ENCODE measurements at regions not wholly inside any gene's neighbourhood (a gene's known extent, or its start where the extent isn't known, plus 50 kb on each side); places are given as distances from the start of the nearest gene placed in this dataset.

DNA sequence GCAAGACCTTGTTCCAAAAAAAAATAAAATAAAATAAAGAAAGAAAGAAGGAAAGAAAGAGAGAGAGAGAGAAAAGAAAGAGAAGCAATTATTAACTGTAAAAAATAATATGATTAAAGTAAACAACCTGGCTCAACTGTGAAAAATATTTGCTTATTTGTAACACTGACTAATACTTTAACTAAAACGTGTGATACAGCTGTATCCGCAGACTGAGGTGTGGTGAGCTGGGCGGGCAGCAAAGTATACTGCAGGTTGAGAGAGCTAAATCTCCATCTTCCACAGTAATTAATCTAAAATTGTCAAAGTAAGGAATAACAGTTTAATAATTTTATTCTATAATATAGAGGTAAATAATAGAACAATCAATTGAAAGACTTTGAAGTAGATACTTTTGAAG is 145.5 kb upstream of the FAM241A start:
- H3K36me3 ChIP-seq (ENCODE audit: control insufficient read depth in 2 of 2, extremely low read depth in 1 of 2, insufficient read depth in 2 of 2, low read length in 2 of 2): no peaks in the 10 kb centered on the region
- no peak for FAIRE-seq

DNA sequence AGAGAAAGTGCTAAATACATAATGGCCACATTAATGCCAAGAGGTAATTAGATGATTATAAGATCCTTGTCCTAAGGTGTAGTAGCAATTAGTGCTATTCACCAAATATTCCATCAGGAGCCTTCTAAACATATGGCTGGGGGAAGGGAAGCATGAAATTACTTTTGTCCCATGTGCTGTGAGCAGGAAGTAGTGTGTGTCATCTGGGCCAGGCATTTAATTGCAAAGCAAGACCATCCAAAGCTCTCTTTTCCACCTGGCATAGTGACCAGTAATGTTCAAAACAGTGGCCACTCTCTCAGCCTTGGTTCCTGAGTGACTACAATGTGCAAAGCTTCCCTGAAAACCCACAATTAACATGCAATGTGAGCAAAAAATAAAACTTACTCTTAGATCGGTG is 144.2 kb upstream of the FAM241A start:
- no peak for FAIRE-seq
- Histone ChIP-seq H3K9me3 (ENCODE audit: control insufficient read depth, low read depth, low read length) (no peaks in the 10 kb centered on the region), H3K4me2 (ENCODE audit: control insufficient read depth, extremely low read depth, insufficient read depth, low read depth, low read length) (no peak overlapping the region), H3K9ac (ENCODE audit: control insufficient read depth, extremely low read depth, insufficient read depth, low read length) (no peak overlapping the region), H3K9me1 (ENCODE audit: control insufficient read depth, extremely low read depth, insufficient read depth, low read length) (no peaks in the 10 kb centered on the region), H2AFZ (ENCODE audit: control insufficient read depth, low read length) (no peak overlapping the region), H3K27me3 (ENCODE audit: control insufficient read depth, extremely low read depth, insufficient read depth, low read length) (peaks cover 4% of the 10 kb centered on the region), H3K4me1 (ENCODE audit: control insufficient read depth, extremely low read depth, insufficient read depth, low read length) (peaks cover 11% of the 10 kb centered on the region), H4K20me1 (ENCODE audit: control insufficient read depth, extremely low read depth, insufficient read depth, low read length) (no peaks in the 10 kb centered on the region), H3K79me2 (ENCODE audit: control insufficient read depth, insufficient read depth, low read length) (no peaks in the 10 kb centered on the region), H3K4me3 (ENCODE audit: control insufficient read depth in 2 of 3, extremely low read depth in 1 of 3, insufficient read depth in 2 of 3, low read depth in 1 of 3, low read length in 3 of 3) (no peak overlapping the region), H3K36me3 (ENCODE audit: control insufficient read depth in 2 of 2, extremely low read depth in 1 of 2, insufficient read depth in 2 of 2, low read length in 2 of 2) (no peaks in the 10 kb centered on the region), H3K27ac (ENCODE audit: control insufficient read depth, insufficient read depth, low read length) (no peak overlapping the region)
- no peak for DNase-seq (ENCODE audit: low read depth, low spot score)
- TF ChIP-seq, protein P1, sequence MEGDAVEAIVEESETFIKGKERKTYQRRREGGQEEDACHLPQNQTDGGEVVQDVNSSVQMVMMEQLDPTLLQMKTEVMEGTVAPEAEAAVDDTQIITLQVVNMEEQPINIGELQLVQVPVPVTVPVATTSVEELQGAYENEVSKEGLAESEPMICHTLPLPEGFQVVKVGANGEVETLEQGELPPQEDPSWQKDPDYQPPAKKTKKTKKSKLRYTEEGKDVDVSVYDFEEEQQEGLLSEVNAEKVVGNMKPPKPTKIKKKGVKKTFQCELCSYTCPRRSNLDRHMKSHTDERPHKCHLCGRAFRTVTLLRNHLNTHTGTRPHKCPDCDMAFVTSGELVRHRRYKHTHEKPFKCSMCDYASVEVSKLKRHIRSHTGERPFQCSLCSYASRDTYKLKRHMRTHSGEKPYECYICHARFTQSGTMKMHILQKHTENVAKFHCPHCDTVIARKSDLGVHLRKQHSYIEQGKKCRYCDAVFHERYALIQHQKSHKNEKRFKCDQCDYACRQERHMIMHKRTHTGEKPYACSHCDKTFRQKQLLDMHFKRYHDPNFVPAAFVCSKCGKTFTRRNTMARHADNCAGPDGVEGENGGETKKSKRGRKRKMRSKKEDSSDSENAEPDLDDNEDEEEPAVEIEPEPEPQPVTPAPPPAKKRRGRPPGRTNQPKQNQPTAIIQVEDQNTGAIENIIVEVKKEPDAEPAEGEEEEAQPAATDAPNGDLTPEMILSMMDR (optimal IDR thresholded peaks at IDR 0.05 in 1 of 3, IDR thresholded peaks at IDR 0.05 in 1 of 3, conservative IDR thresholded peaks at IDR 0.05 in 1 of 3; ENCODE audit: extremely low read depth in 1 of 3, insufficient read depth in 2 of 3, low read length in 3 of 3): no peak
- no peak for TF ChIP-seq EZH2 (IDR thresholded peaks at IDR 0.05; ENCODE audit: low read length)
- dilution Hi-C loops (cut with MboI; ENCODE audit: extremely low pct_ligation_motif_present, low sequenced_read_pairs): no loop called here

More for the DNA sequence above, 145.5 kb upstream of the FAM241A start:
- Histone ChIP-seq H2AFZ (ENCODE audit: control insufficient read depth, low read length) (no peak overlapping the region), H3K4me2 (ENCODE audit: control insufficient read depth, extremely low read depth, insufficient read depth, low read depth, low read length) (no peak overlapping the region), H3K27me3 (ENCODE audit: control insufficient read depth, extremely low read depth, insufficient read depth, low read length) (peaks cover 9% of the 10 kb centered on the region), H3K27ac (ENCODE audit: control insufficient read depth, insufficient read depth, low read length) (no peak overlapping the region), H4K20me1 (ENCODE audit: control insufficient read depth, extremely low read depth, insufficient read depth, low read length) (no peaks in the 10 kb centered on the region), H3K9me3 (ENCODE audit: control insufficient read depth, low read depth, low read length) (no peaks in the 10 kb centered on the region), H3K4me1 (ENCODE audit: control insufficient read depth, extremely low read depth, insufficient read depth, low read length) (peaks cover 11% of the 10 kb centered on the region), H3K9ac (ENCODE audit: control insufficient read depth, extremely low read depth, insufficient read depth, low read length) (no peak overlapping the region), H3K9me1 (ENCODE audit: control insufficient read depth, extremely low read depth, insufficient read depth, low read length) (no peaks in the 10 kb centered on the region), H3K4me3 (ENCODE audit: control insufficient read depth in 2 of 3, extremely low read depth in 1 of 3, insufficient read depth in 2 of 3, low read depth in 1 of 3, low read length in 3 of 3) (no peak overlapping the region), H3K79me2 (ENCODE audit: control insufficient read depth, insufficient read depth, low read length) (no peaks in the 10 kb centered on the region)
- dilution Hi-C loops (cut with MboI; ENCODE audit: extremely low pct_ligation_motif_present, low sequenced_read_pairs): no loop called here
- no peak for DNase-seq (ENCODE audit: low read depth, low spot score)
- TF ChIP-seq EZH2 (IDR thresholded peaks at IDR 0.05; ENCODE audit: low read length): no peak
- TF ChIP-seq, protein P1 (optimal IDR thresholded peaks at IDR 0.05 in 1 of 3, IDR thresholded peaks at IDR 0.05 in 1 of 3, conservative IDR thresholded peaks at IDR 0.05 in 1 of 3; ENCODE audit: extremely low read depth in 1 of 3, insufficient read depth in 2 of 3, low read length in 3 of 3): no peak

All from keratinocyte (primary cell).